Epithelial cell of proximal tubule (primary cell): ENCODE measurements at regions not wholly inside any gene's neighbourhood (a gene's known extent, or its start where the extent isn't known, plus 50 kb on each side); places are given as distances from the start of the nearest gene placed in this dataset.

Experiments used
- DNase-seq: peaks from one replicate; pipeline ENCODE4 v3.0.0-alpha.2; 2011; ENCODE audit warnings: low read depth
- H3K4me3 ChIP-seq: 2 replicates; pipeline ENCODE4 v1.5.1; 2011; ENCODE audit warnings: low read depth, mild to moderate bottlenecking, low read length
- CTCF ChIP-seq: conservative IDR thresholded peaks from 2 replicates; pipeline ENCODE4 v1.5.1; 2012; ENCODE audit warnings: low read depth, mild to moderate bottlenecking, low read length

GRCh38 chr11:19407677-19408270 is 167.0 kb upstream of the E2F8 start:
- DNase-seq = no peak
- TF ChIP-seq CTCF = no peak
- H3K4me3 ChIP-seq = no peak overlapping the region

- no peak for TF ChIP-seq CTCF
- no peak for DNase-seq
- H3K4me3 ChIP-seq = no peak overlapping the region
These were observed 165.2 kb upstream of the E2F8 start for GRCh38 chr11:19405966-19406365.

GRCh38 chr11:19404787-19405186 is 164.0 kb upstream of the E2F8 start:
- no peak for TF ChIP-seq CTCF

GRCh38 chr11:19403196-19403895 is 162.6 kb upstream of the E2F8 start:
- TF ChIP-seq CTCF = no peak
- no peak for DNase-seq
- H3K4me3 ChIP-seq = no peak overlapping the region

More at GRCh38 chr11:19404787-19405186, 164.0 kb upstream of the E2F8 start:
- H3K4me3 ChIP-seq = no peak overlapping the region
- DNase-seq = no peak

- no peak for DNase-seq
- TF ChIP-seq CTCF = no peak
- no peak overlapping the region for H3K4me3 ChIP-seq
These were observed 159.6 kb upstream of the E2F8 start for GRCh38 chr11:19400296-19400695.

- TF ChIP-seq CTCF = no peak
- H3K4me3 ChIP-seq = no peak overlapping the region
- no peak for DNase-seq
These were observed 158.2 kb upstream of the E2F8 start for GRCh38 chr11:19398772-19399527.
